Loucy (cell line): ENCODE measurements at regions not wholly inside any gene's neighbourhood (a gene's known extent, or its start where the extent isn't known, plus 50 kb on each side); places are given as distances from the start of the nearest gene placed in this dataset.

Source experiments
- H2AFZ ChIP-seq: fragments of 200-600 bp; sonication (generic); 2 replicates; pipeline ENCODE4 v1.6.0; 2016; ENCODE audit warnings: antibody characterized with exemption, mild to moderate bottlenecking, low read length, moderate library complexity
- H3F3A ChIP-seq: fragments of 200-600 bp; 2 replicates; pipeline ENCODE4 v1.6.0; 2016; ENCODE audit warnings: antibody characterized with exemption, low read depth, mild to moderate bottlenecking
- H3K27me3 ChIP-seq: fragments of 200-600 bp; sonication (generic); 2 replicates; pipeline ENCODE4 v1.6.1; 2014; ENCODE audit warnings: low read length, mild to moderate bottlenecking; ENCODE audit not compliant: insufficient read depth, poor library complexity, severe bottlenecking
- H3K36me3 ChIP-seq: fragments of 200-600 bp; sonication (generic); 2 replicates; pipeline ENCODE4 v1.6.1; 2016; ENCODE audit warnings: low read length; ENCODE audit not compliant: insufficient read depth
- H3K4me1 ChIP-seq: fragments of 200-600 bp; sonication (generic); 2 replicates; pipeline ENCODE4 v1.5.1; 2014; ENCODE audit warnings: low read length, mild to moderate bottlenecking; ENCODE audit not compliant: insufficient read depth, poor library complexity, severe bottlenecking
- H3K4me2 ChIP-seq: fragments of 200-600 bp; sonication (generic); 2 replicates; pipeline ENCODE4 v1.6.0; 2014; ENCODE audit warnings: antibody characterized with exemption, low read length, low read depth, mild to moderate bottlenecking; ENCODE audit not compliant: poor library complexity, severe bottlenecking
- H3K4me3 ChIP-seq: fragments of 200-600 bp; sonication (generic); 2 replicates; pipeline ENCODE4 v1.5.1; 2014; ENCODE audit warnings: low read length, mild to moderate bottlenecking, mixed read lengths; ENCODE audit not compliant: poor library complexity, severe bottlenecking
- H3K79me2 ChIP-seq: fragments of 200-600 bp; sonication (generic); 2 replicates; pipeline ENCODE4 v1.6.1; 2014; ENCODE audit warnings: low read length; ENCODE audit not compliant: insufficient read depth
- H3K9ac ChIP-seq: fragments of 200-600 bp; sonication (generic); 2 replicates; pipeline ENCODE4 v1.6.0; 2014; ENCODE audit warnings: mild to moderate bottlenecking, low read depth, low read length, moderate library complexity; ENCODE audit not compliant: poor library complexity, severe bottlenecking
- H3K9me2 ChIP-seq: fragments of 200-600 bp; sonication (generic); replicated peaks from 2 replicates; pipeline ENCODE4 v1.6.1; 2016; ENCODE audit warnings: low read depth, low read length, mixed read lengths
- H3K9me3 ChIP-seq: fragments of 200-600 bp; sonication (generic); 2 replicates; pipeline ENCODE4 v1.6.1; 2014; ENCODE audit warnings: mild to moderate bottlenecking, antibody characterized with exemption, low read length, low read depth; ENCODE audit not compliant: insufficient read depth
- H4K20me1 ChIP-seq: fragments of 200-600 bp; sonication (generic); 2 replicates; pipeline ENCODE4 v1.6.0; 2014; ENCODE audit warnings: antibody characterized with exemption, low read length, mild to moderate bottlenecking; ENCODE audit not compliant: insufficient read depth, poor library complexity, severe bottlenecking
- CTCF ChIP-seq: fragments of 200-600 bp; sonication (generic); conservative IDR thresholded peaks from 2 replicates; pipeline ENCODE4 v1.5.1; 2014; ENCODE audit warnings: mild to moderate bottlenecking, antibody characterized with exemption, low read length
- EZH2phosphoT487 ChIP-seq: fragments of 200-600 bp; IDR thresholded peaks from 2 replicates; pipeline ENCODE4 v1.6.1; 2018; ENCODE audit warnings: antibody characterized with exemption, mild to moderate bottlenecking, moderate library complexity, borderline replicate concordance

GRCh38 chr9:23638011-23638410, 188.0 kb downstream of the ELAVL2 start:
- Histone ChIP-seq H2AFZ (no peak overlapping the region), H4K20me1 (no peaks in the 10 kb centered on the region), H3K36me3 (no peaks in the 10 kb centered on the region)

GRCh38 chr9:23638837-23639426, 187.1 kb downstream of the ELAVL2 start:
- Histone ChIP-seq H3K36me3 (no peaks in the 10 kb centered on the region), H3K4me3 (no peak overlapping the region), H3K4me1 (no peaks in the 10 kb centered on the region), H3F3A (no peaks in the 10 kb centered on the region), H3K9me2 (no peaks in the 10 kb centered on the region), H3K9me3 (no peaks in the 10 kb centered on the region), H3K27me3 (no peaks in the 10 kb centered on the region), H3K79me2 (no peaks in the 10 kb centered on the region), H3K4me2 (no peak overlapping the region), H3K9ac (no peak overlapping the region), H2AFZ (no peak overlapping the region), H4K20me1 (no peaks in the 10 kb centered on the region)
- TF ChIP-seq EZH2phosphoT487 (no peak), CTCF (no peak)

More at GRCh38 chr9:23638011-23638410, 188.0 kb downstream of the ELAVL2 start:
- Histone ChIP-seq H3K9ac (no peak overlapping the region), H3F3A (no peaks in the 10 kb centered on the region), H3K27me3 (no peaks in the 10 kb centered on the region), H3K4me2 (no peak overlapping the region), H3K79me2 (no peaks in the 10 kb centered on the region), H3K4me3 (no peak overlapping the region), H3K4me1 (no peaks in the 10 kb centered on the region), H3K9me2 (no peaks in the 10 kb centered on the region), H3K9me3 (no peaks in the 10 kb centered on the region)
- TF ChIP-seq CTCF (no peak), EZH2phosphoT487 (no peak)
